ENCODE measurements at regions not wholly inside any gene's neighbourhood (a gene's known extent, or its start where the extent isn't known, plus 50 kb on each side); places are given as distances from the start of the nearest gene placed in this dataset.

DNA sequence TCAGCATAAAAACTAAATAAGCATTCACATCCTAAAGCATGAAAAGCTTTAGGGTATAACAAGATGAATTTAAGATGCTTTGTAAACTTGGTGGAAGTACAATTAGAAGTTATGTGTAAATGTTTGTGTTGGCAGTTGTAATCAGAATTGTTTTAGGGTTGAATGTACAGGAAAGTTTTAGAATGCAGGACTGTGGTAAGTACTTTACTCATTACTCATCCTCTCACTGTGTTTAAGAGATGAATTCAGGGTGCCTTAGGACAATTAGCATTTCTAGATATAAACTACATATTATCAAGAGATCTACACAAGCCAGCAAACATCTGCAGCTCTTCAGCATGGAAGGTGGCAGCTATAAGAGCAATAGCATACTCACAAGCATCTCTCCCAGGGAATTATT lies 77.5 kb upstream of the ELOVL6 start:
- TF ChIP-seq MXI1 (IDR thresholded peaks at IDR 0.05; ENCODE audit: borderline replicate concordance, low read depth, low read length) (no peak), ZNF253 (CRISPR knock-in tag; IDR thresholded peaks at IDR 0.05; ENCODE audit: borderline replicate concordance) (no peak), CBX5 (CRISPR knock-in tag; IDR thresholded peaks at IDR 0.05; ENCODE audit: borderline replicate concordance) (no peak)
- TF ChIP-seq, protein P1, sequence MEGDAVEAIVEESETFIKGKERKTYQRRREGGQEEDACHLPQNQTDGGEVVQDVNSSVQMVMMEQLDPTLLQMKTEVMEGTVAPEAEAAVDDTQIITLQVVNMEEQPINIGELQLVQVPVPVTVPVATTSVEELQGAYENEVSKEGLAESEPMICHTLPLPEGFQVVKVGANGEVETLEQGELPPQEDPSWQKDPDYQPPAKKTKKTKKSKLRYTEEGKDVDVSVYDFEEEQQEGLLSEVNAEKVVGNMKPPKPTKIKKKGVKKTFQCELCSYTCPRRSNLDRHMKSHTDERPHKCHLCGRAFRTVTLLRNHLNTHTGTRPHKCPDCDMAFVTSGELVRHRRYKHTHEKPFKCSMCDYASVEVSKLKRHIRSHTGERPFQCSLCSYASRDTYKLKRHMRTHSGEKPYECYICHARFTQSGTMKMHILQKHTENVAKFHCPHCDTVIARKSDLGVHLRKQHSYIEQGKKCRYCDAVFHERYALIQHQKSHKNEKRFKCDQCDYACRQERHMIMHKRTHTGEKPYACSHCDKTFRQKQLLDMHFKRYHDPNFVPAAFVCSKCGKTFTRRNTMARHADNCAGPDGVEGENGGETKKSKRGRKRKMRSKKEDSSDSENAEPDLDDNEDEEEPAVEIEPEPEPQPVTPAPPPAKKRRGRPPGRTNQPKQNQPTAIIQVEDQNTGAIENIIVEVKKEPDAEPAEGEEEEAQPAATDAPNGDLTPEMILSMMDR (CRISPR knock-in tag; IDR thresholded peaks at IDR 0.05), result no peak

All from HepG2 (cell line).